OCI-LY7 (cell line): ENCODE measurements at regions not wholly inside any gene's neighbourhood (a gene's known extent, or its start where the extent isn't known, plus 50 kb on each side); places are given as distances from the start of the nearest gene placed in this dataset.

Experiments
- BruUV-seq: library from RNA; stranded (reverse); fragments of 400-500 nt; replicated peaks from 2 replicates; lab custom pipeline; 2021; lab: Mats Ljungman, UMichigan
- CTCF ChIA-PET: fragments of 300-600 bp; sonication (Branson Sonifier 250); formaldehyde crosslinking; loops from one replicate; lab custom pipeline; 2022; ENCODE audit warnings: antibody characterized with exemption; ENCODE audit not compliant: unreplicated experiment; lab: Charles Lee
- POLR2A ChIA-PET: fragments of 300-600 bp; sonication (Branson Sonifier 250); formaldehyde crosslinking; loops from one replicate; lab custom pipeline; 2022; ENCODE audit warnings: antibody characterized with exemption; lab: Charles Lee
- DNase-seq: peaks from one replicate; pipeline ENCODE4 v3.0.0-alpha.2; 2015; ENCODE audit warnings: low spot score
- H2AFZ ChIP-seq: fragments of 200-600 bp; sonication (generic), shearing (Covaris generic); 2 replicates; pipeline ENCODE4 v1.6.1; 2014; ENCODE audit warnings: mild to moderate bottlenecking, antibody characterized with exemption, low read length, moderate library complexity
- H3K27ac ChIP-seq: fragments of 200-600 bp; sonication (generic); 2 replicates; pipeline ENCODE4 v1.5.1; 2014; ENCODE audit warnings: mixed run types, low read depth, mild to moderate bottlenecking, moderate library complexity, low read length, inconsistent platforms; ENCODE audit not compliant: poor library complexity, severe bottlenecking
- H3K36me3 ChIP-seq: fragments of 200-600 bp; sonication (generic); 2 replicates; pipeline ENCODE4 v1.6.1; 2014; ENCODE audit warnings: mild to moderate bottlenecking, antibody characterized with exemption, low read length, moderate library complexity, mixed read lengths; ENCODE audit not compliant: insufficient read depth
- H3K4me1 ChIP-seq: fragments of 200-600 bp; sonication (generic); 2 replicates; pipeline ENCODE4 v1.5.1; 2014; ENCODE audit warnings: mild to moderate bottlenecking, low read length; ENCODE audit not compliant: insufficient read depth, poor library complexity, severe bottlenecking
- H3K4me2 ChIP-seq: fragments of 200-600 bp; sonication (generic); 2 replicates; pipeline ENCODE4 v1.6.1; 2014; ENCODE audit warnings: mild to moderate bottlenecking, low read length
- H3K4me3 ChIP-seq: fragments of 200-600 bp; sonication (generic); 2 replicates; pipeline ENCODE4 v1.5.1; 2014; ENCODE audit warnings: mild to moderate bottlenecking, low read depth, low read length; ENCODE audit not compliant: poor library complexity, severe bottlenecking
- H3K79me2 ChIP-seq: fragments of 200-600 bp; sonication (generic); 2 replicates; pipeline ENCODE4 v1.6.1; 2016; ENCODE audit warnings: low read depth, mild to moderate bottlenecking, low read length, moderate library complexity, mixed read lengths; ENCODE audit not compliant: insufficient read depth
- H3K9me2 ChIP-seq: fragments of 200-600 bp; sonication (generic); 2 replicates; pipeline ENCODE4 v1.6.1; 2016; ENCODE audit warnings: mild to moderate bottlenecking, low read length, mixed read lengths; ENCODE audit not compliant: insufficient read depth
- H3K9me3 ChIP-seq: fragments of 200-600 bp; sonication (generic); 2 replicates; pipeline ENCODE4 v1.6.1; 2014; ENCODE audit warnings: mild to moderate bottlenecking, mixed run types, low read length, mixed read lengths
- H4K20me1 ChIP-seq: fragments of 200-600 bp; sonication (generic); 2 replicates; pipeline ENCODE4 v1.6.1; 2014; ENCODE audit warnings: mild to moderate bottlenecking, antibody characterized with exemption, low read length, moderate library complexity, mixed read lengths; ENCODE audit not compliant: insufficient read depth
- EZH2phosphoT487 ChIP-seq: fragments of 200-600 bp; sonication (generic); IDR thresholded peaks from 2 replicates; pipeline ENCODE4 v1.6.1; 2018; ENCODE audit warnings: low read depth, borderline replicate concordance, mild to moderate bottlenecking, mixed run types, antibody characterized with exemption, low read length, moderate library complexity, mixed read lengths
- intact Hi-C: fragments of 100-400 bp; cut with micrococcal nuclease; formaldehyde crosslinking; loops from one replicate; pipeline ENCODE4 v1.10.0; 2022; ENCODE audit not compliant: unreplicated experiment
- TF ChIP-seq, protein P1 (sequence below): fragments of 200-600 bp; sonication (generic); conservative IDR thresholded peaks from 2 replicates; pipeline ENCODE4 v1.5.1; 2014; ENCODE audit warnings: mild to moderate bottlenecking, antibody characterized with exemption, low read length, moderate library complexity, mixed read lengths

DNA sequence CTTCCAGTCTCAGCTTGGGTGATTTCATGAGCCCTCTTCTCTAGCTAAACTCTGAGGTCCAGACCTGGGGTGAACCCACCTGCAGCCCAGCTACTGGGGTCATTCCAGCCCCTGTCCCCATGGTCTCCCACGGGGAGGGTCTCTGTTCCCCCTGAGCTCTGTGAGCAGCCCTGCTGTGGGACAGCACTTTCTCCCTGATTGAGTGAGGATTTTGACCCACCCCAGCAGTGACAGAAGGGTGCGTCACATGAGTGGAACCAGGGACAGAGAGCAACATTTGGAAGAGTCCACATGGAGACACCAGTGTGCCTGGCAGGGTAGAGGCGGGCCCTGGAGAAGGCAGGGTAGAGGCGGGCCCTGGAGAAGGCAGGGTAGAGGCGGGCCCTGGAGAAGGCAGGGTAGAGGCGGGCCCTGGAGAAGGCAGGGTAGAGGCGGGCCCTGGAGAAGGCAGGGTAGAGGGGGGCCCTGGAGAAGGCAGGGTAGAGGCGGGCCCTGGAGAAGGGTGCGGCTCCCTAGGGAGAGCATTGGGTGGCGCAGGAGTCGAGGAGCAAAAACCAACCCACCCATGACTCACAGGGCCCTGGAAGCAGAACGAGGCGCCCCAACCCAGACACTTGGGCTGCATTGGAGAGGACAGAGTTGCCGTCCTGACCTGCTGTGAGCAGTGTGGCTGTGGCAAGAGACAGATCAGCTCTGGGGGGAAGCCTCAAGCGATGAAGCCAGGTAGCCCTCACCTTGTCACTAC lies 227.7 kb upstream of the B3GAT1 start:
- Histone ChIP-seq H3K4me3 (no peak overlapping the region), H3K4me1 (no peaks in the 10 kb centered on the region), H3K4me2 (no peak overlapping the region), H3K9me3 (no peaks in the 10 kb centered on the region), H2AFZ (no peak overlapping the region), H3K36me3 (no peaks in the 10 kb centered on the region), H3K27ac (no peak overlapping the region), H3K9me2 (no peaks in the 10 kb centered on the region), H4K20me1 (no peaks in the 10 kb centered on the region), H3K79me2 (no peaks in the 10 kb centered on the region)
- ChIA-PET POLR2A (interaction anchor here (0.5 kb wide), 1 partner anchor 23 kb away, joined by 3 read pairs; no protein-coding TSS in a partner anchor), CTCF (no interaction called here)
- intact Hi-C loops, result no loop called here
- TF ChIP-seq, protein P1, sequence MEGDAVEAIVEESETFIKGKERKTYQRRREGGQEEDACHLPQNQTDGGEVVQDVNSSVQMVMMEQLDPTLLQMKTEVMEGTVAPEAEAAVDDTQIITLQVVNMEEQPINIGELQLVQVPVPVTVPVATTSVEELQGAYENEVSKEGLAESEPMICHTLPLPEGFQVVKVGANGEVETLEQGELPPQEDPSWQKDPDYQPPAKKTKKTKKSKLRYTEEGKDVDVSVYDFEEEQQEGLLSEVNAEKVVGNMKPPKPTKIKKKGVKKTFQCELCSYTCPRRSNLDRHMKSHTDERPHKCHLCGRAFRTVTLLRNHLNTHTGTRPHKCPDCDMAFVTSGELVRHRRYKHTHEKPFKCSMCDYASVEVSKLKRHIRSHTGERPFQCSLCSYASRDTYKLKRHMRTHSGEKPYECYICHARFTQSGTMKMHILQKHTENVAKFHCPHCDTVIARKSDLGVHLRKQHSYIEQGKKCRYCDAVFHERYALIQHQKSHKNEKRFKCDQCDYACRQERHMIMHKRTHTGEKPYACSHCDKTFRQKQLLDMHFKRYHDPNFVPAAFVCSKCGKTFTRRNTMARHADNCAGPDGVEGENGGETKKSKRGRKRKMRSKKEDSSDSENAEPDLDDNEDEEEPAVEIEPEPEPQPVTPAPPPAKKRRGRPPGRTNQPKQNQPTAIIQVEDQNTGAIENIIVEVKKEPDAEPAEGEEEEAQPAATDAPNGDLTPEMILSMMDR, result no peak
- TF ChIP-seq EZH2phosphoT487, result no peak
- no peak for DNase-seq
- no TSS peak for BruUV-seq

DNA sequence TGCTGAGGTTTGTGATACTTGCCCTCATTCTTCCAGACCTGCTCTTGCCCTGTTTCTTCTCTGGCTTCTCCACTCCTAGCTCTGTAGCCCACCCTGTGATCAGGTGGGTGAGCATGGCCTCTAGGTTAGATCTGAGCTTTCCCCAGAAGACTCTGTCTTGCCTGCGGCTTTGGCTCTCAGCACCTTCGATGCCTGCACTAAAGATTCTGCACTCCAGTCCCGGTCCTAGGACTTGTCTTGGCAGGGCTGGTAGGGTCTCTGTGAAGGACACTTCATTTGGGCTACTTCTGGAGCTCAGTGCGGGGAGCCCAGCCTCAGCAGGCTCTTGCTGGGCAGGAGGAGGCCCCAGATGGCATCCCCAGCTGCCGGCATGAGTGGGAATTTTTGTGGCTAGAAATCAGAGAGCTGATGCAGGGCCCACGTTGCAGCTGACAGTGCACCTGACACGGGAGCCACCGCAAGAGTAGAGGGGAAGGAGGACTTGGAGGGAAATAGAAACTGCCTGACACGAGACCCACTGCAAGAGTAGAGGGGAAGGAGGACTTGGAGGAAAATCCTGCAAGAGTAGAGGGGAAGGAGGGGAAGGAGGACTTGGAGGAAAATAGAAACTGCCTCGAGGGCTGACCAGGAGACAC lies 226.9 kb upstream of the B3GAT1 start:
- H3K4me3 ChIP-seq, result no peak overlapping the region
- no TSS peak for BruUV-seq
- ChIA-PET POLR2A (interaction anchor here (0.7 kb wide), 1 partner anchor 19 kb away, joined by 3 read pairs; no protein-coding TSS in a partner anchor), CTCF (no interaction called here)
- no peaks in the 10 kb centered on the region for H3K36me3 ChIP-seq
- H3K27ac ChIP-seq, result no peak overlapping the region
- DNase-seq, result no peak
- H3K4me2 ChIP-seq, result no peak overlapping the region
- no peaks in the 10 kb centered on the region for H4K20me1 ChIP-seq
- H3K9me3 ChIP-seq, result no peaks in the 10 kb centered on the region
- intact Hi-C loops, result no loop called here
- no peaks in the 10 kb centered on the region for H3K4me1 ChIP-seq
- H2AFZ ChIP-seq, result no peak overlapping the region
- no peaks in the 10 kb centered on the region for H3K79me2 ChIP-seq
- H3K9me2 ChIP-seq, result no peaks in the 10 kb centered on the region
- no peak for TF ChIP-seq EZH2phosphoT487
- TF ChIP-seq, protein P1, result no peak
